ENCODE measurements at regions not wholly inside any gene's neighbourhood (a gene's known extent, or its start where the extent isn't known, plus 50 kb on each side); places are given as distances from the start of the nearest gene placed in this dataset.

- no TSS peak for BruUV-seq (replicated peaks)
- WGBS, 2 experiments (ENCODE audit: extremely low coverage in 2 of 2, insufficient read length in 1 of 2), result 80% methylated on average over 1 of the region's 5 CpGs; no CpG with 5 or more reads in 1 of the 2 experiments
- dilution Hi-C loops (cut with HindIII; ENCODE audit: low sequenced_read_pairs, unreplicated experiment), result no loop called here
Measured at GRCh38 chrX:39367416-39367815, 566.2 kb downstream of the MID1IP1 start.

More at GRCh38 chrX:39367416-39367815, 566.2 kb downstream of the MID1IP1 start:
- no peak for DNase-seq
- intact Hi-C loops (cut with micrococcal nuclease), result no loop called here
- no peak overlapping the region for H2AFZ ChIP-seq (replicated peaks; ENCODE audit: low read length, poor library complexity)
- no peak overlapping the region for H3K4ac ChIP-seq (ENCODE audit: low read depth, low read length)
- H3K4me2 ChIP-seq (ENCODE audit: low read depth, low read length), result no peak overlapping the region
- H2BK20ac ChIP-seq (ENCODE audit: low read depth, low read length), result no peak overlapping the region
- no peak overlapping the region for H2AK9ac ChIP-seq (replicated peaks; ENCODE audit: low read depth, low read length, poor library complexity)
- H2BK120ac ChIP-seq (ENCODE audit: low read depth, low read length), result no peak overlapping the region
- no peaks in the 10 kb centered on the region for H3K4me1 ChIP-seq (ENCODE audit: control insufficient read depth, insufficient read depth, low read length)
- H3K36me3 ChIP-seq (ENCODE audit: control insufficient read depth, insufficient read depth, low read length), result no peaks in the 10 kb centered on the region
- ChIA-PET CTCF (no interaction called here), POLR2A (ENCODE audit: unreplicated experiment) (no interaction called here)
- in situ Hi-C loops (cut with MboI; ENCODE audit: low sequenced_read_pairs), result no loop called here
- H2AK5ac ChIP-seq (ENCODE audit: low read depth, low read length), result no peak overlapping the region
- H3K9ac ChIP-seq (ENCODE audit: low read depth, low read length), result no peak overlapping the region
- no peak overlapping the region for H3K27ac ChIP-seq (ENCODE audit: insufficient read depth, low read length)
- no peak overlapping the region for H4K8ac ChIP-seq (ENCODE audit: low read depth in 2 of 2, low read length in 2 of 2)
- no peak for TF ChIP-seq CEBPB (IDR thresholded peaks at IDR 0.05; ENCODE audit: low read depth, low read length)
- no peak for TF ChIP-seq MAZ (IDR thresholded peaks at IDR 0.05; ENCODE audit: borderline replicate concordance, low read depth, low read length)
- TF ChIP-seq FOS (IDR thresholded peaks at IDR 0.05; ENCODE audit: low read depth, low read length), result no peak
- TF ChIP-seq ELK1 (IDR thresholded peaks at IDR 0.05; ENCODE audit: borderline replicate concordance, low read depth, low read length), result no peak
- no peak for TF ChIP-seq MAFK (IDR thresholded peaks at IDR 0.05; ENCODE audit: low read depth, low read length)
- TF ChIP-seq RFX5 (IDR thresholded peaks at IDR 0.05; ENCODE audit: low read depth, low read length), result no peak
- TF ChIP-seq MXI1 (IDR thresholded peaks at IDR 0.05; ENCODE audit: borderline replicate concordance, low read depth, low read length), result no peak
- no peak for TF ChIP-seq CHD1 (IDR thresholded peaks at IDR 0.05; ENCODE audit: low read depth, low read length)
- no peak for TF ChIP-seq SMC3 (IDR thresholded peaks at IDR 0.05; ENCODE audit: low read depth, low read length)
- TF ChIP-seq RCOR1 (IDR thresholded peaks at IDR 0.05; ENCODE audit: insufficient replicate concordance, low read length), result no peak
- no peak for TF ChIP-seq NFE2L2 (IDR thresholded peaks at IDR 0.05; ENCODE audit: low read depth, low read length)
- TF ChIP-seq, protein P1, sequence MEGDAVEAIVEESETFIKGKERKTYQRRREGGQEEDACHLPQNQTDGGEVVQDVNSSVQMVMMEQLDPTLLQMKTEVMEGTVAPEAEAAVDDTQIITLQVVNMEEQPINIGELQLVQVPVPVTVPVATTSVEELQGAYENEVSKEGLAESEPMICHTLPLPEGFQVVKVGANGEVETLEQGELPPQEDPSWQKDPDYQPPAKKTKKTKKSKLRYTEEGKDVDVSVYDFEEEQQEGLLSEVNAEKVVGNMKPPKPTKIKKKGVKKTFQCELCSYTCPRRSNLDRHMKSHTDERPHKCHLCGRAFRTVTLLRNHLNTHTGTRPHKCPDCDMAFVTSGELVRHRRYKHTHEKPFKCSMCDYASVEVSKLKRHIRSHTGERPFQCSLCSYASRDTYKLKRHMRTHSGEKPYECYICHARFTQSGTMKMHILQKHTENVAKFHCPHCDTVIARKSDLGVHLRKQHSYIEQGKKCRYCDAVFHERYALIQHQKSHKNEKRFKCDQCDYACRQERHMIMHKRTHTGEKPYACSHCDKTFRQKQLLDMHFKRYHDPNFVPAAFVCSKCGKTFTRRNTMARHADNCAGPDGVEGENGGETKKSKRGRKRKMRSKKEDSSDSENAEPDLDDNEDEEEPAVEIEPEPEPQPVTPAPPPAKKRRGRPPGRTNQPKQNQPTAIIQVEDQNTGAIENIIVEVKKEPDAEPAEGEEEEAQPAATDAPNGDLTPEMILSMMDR (conservative IDR thresholded peaks at IDR 0.05; ENCODE audit: low read depth, low read length), result no peak
- no peak overlapping the region for H3K4me3 ChIP-seq (ENCODE audit: insufficient read depth, low read depth, low read length)
- H3K14ac ChIP-seq (replicated peaks; ENCODE audit: low read depth, low read length), result no peak overlapping the region
- no peak overlapping the region for H2BK15ac ChIP-seq (ENCODE audit: low read depth, low read length)
- H4K91ac ChIP-seq (ENCODE audit: insufficient read depth, low read depth, low read length), result no peak overlapping the region
- H3K27me3 ChIP-seq (ENCODE audit: control insufficient read depth, insufficient read depth, low read length), result peaks cover 13% of the 10 kb centered on the region
- H4K5ac ChIP-seq (ENCODE audit: low read depth, low read length), result no peak overlapping the region
- H3K18ac ChIP-seq (ENCODE audit: low read depth, low read length), result no peak overlapping the region
- no peaks in the 10 kb centered on the region for H4K20me1 ChIP-seq (ENCODE audit: insufficient read depth, low read length)
- no peak for ATAC-seq (ENCODE audit: low read depth)
- no peak overlapping the region for H3K56ac ChIP-seq (ENCODE audit: extremely low read depth, insufficient read depth, low read length)
- H3K79me1 ChIP-seq (ENCODE audit: low read depth in 1 of 2, low read length in 2 of 2), result no peaks in the 10 kb centered on the region
- no peaks in the 10 kb centered on the region for H3K9me3 ChIP-seq (ENCODE audit: control insufficient read depth, insufficient read depth, low read length)
- H3K23ac ChIP-seq (ENCODE audit: low read depth, low read length), result no peak overlapping the region
- no peak overlapping the region for H2BK5ac ChIP-seq (ENCODE audit: low read depth, low read length, poor library complexity, severe bottlenecking)
- no peaks in the 10 kb centered on the region for H3K9me1 ChIP-seq (ENCODE audit: insufficient read depth, low read length)

Measured in IMR-90 (cell line).